Calu3 (cell line): ENCODE measurements at regions not wholly inside any gene's neighbourhood (a gene's known extent, or its start where the extent isn't known, plus 50 kb on each side); places are given as distances from the start of the nearest gene placed in this dataset.

Source experiments
- BruUV-seq: library from RNA; stranded (reverse); fragments of 400-500 nt; replicated peaks from 2 replicates; lab custom pipeline; 2021; lab: Mats Ljungman, UMichigan
- CTCF ChIA-PET: fragments of 300-600 bp; sonication (Branson Sonifier 250); formaldehyde crosslinking; loops from one replicate; lab custom pipeline; 2022; ENCODE audit warnings: antibody characterized with exemption; lab: Charles Lee
- DNase-seq: peaks from one replicate; pipeline ENCODE4 v3.0.0; 2022
- H3K27ac Mint-ChIP-seq: one replicate; pipeline ENCODE4 v1.8.0; 2022; ENCODE audit warnings: mixed read lengths; ENCODE audit not compliant: unreplicated experiment
- H3K27me3 Mint-ChIP-seq: one replicate; pipeline ENCODE4 v1.8.0; 2022; ENCODE audit warnings: mixed read lengths; ENCODE audit not compliant: unreplicated experiment
- H3K36me3 Mint-ChIP-seq: one replicate; pipeline ENCODE4 v1.8.0; 2022; ENCODE audit warnings: mild to moderate bottlenecking, moderate library complexity, mixed read lengths; ENCODE audit not compliant: insufficient read depth, unreplicated experiment
- H3K4me1 Mint-ChIP-seq: one replicate; pipeline ENCODE4 v1.8.0; 2022; ENCODE audit warnings: mild to moderate bottlenecking, low read depth, mixed read lengths; ENCODE audit not compliant: unreplicated experiment
- H3K4me3 Mint-ChIP-seq: one replicate; pipeline ENCODE4 v1.8.0; 2022; ENCODE audit warnings: mild to moderate bottlenecking, low read depth, moderate library complexity, mixed read lengths; ENCODE audit not compliant: unreplicated experiment
- H3K9me3 Mint-ChIP-seq: one replicate; pipeline ENCODE4 v1.8.0; 2022; ENCODE audit warnings: low read depth, mixed read lengths; ENCODE audit not compliant: unreplicated experiment
- intact Hi-C: fragments of 100-400 bp; cut with micrococcal nuclease; formaldehyde crosslinking; loops from one replicate; pipeline ENCODE4 v1.10.0; 2022; ENCODE audit not compliant: unreplicated experiment
- TF ChIP-seq, protein P1 (sequence below): fragments of 200-600 bp; IDR thresholded peaks from one replicate; pipeline ENCODE4 v1.8.0; 2022; ENCODE audit warnings: antibody characterized with exemption; ENCODE audit not compliant: unreplicated experiment

DNA sequence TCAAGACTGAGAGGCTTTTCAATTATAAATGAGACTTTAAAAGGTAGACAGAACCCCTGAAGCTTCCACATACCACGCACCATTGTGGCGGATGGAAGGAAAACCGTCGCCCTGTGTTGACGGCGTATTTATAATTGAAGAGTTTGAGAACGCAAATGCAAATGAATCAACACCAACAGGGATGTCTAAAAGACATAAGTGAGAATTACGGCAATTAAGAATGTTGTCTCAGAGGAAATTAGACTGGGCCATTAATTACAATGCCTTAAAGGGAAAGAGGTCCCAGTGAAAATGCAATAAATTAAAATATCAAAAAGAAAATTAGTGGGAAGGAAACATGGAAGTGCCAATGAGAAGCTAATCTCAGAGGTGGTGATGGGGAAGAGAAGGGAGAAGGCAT lies 148.5 kb upstream of the XYLT1 start:
- H3K4me3 Mint-ChIP-seq: no peak overlapping the region
- TF ChIP-seq, protein P1, sequence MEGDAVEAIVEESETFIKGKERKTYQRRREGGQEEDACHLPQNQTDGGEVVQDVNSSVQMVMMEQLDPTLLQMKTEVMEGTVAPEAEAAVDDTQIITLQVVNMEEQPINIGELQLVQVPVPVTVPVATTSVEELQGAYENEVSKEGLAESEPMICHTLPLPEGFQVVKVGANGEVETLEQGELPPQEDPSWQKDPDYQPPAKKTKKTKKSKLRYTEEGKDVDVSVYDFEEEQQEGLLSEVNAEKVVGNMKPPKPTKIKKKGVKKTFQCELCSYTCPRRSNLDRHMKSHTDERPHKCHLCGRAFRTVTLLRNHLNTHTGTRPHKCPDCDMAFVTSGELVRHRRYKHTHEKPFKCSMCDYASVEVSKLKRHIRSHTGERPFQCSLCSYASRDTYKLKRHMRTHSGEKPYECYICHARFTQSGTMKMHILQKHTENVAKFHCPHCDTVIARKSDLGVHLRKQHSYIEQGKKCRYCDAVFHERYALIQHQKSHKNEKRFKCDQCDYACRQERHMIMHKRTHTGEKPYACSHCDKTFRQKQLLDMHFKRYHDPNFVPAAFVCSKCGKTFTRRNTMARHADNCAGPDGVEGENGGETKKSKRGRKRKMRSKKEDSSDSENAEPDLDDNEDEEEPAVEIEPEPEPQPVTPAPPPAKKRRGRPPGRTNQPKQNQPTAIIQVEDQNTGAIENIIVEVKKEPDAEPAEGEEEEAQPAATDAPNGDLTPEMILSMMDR: no peak
- no peak for DNase-seq
- no peaks in the 10 kb centered on the region for H3K36me3 Mint-ChIP-seq
- CTCF ChIA-PET: no interaction called here
- no peaks in the 10 kb centered on the region for H3K4me1 Mint-ChIP-seq
- no peak overlapping the region for H3K27ac Mint-ChIP-seq
- BruUV-seq: no TSS peak
- peaks cover 2% of the 10 kb centered on the region for H3K9me3 Mint-ChIP-seq
- H3K27me3 Mint-ChIP-seq: peaks cover 17% of the 10 kb centered on the region
- intact Hi-C loops: no loop called here

DNA sequence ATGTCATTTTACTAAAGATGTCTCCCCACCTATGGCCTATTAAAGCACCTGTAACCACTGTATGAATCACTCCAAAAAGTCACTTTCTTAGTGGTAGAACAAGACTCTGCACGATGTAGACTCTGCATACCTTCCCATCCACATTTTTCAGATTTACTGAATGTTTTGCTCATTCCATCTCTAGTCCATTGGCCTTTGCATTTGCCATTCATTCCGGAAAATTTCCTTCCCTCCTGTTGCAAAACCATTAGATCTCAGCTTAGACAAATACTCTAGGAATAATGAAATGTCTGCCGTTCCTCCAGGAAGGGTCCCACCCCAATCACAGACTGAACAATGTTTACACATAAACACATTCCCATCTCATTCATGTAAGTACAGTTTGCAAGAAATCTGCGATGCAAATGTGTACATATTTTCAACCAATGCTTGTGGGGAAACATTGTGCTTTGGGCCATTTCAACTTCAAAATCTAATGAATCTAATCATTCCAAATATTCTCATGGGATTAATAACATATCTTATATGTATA lies 146.3 kb upstream of the XYLT1 start:
- H3K9me3 Mint-ChIP-seq: peaks cover 5% of the 10 kb centered on the region
- peaks cover 17% of the 10 kb centered on the region for H3K27me3 Mint-ChIP-seq
- no peak overlapping the region for H3K4me3 Mint-ChIP-seq
- no peaks in the 10 kb centered on the region for H3K4me1 Mint-ChIP-seq
- TF ChIP-seq, protein P1: no peak
- no peak for DNase-seq
- BruUV-seq: no TSS peak
- CTCF ChIA-PET: no interaction called here
- intact Hi-C loops: no loop called here
- H3K36me3 Mint-ChIP-seq: no peaks in the 10 kb centered on the region
- no peak overlapping the region for H3K27ac Mint-ChIP-seq

DNA sequence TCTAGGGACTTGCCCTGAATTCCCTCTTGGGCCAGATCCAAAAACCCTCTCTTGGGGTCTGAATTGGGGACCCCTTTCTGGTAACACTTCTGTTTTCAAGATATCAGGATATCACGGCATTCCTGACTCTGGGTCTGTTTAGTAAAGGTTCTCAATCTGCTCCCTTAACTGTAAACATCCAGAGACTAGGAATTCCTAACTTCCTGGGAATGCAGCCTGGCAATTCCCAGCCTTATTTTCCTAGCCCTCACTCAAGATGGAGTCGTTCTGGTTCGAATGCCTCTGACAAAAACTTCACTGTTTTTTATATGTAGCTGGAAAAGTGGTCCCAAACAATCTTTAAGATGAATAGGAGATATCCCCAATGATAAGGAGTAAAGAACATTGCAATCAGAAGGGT lies 141.6 kb upstream of the XYLT1 start:
- H3K27ac Mint-ChIP-seq: no peak overlapping the region
- CTCF ChIA-PET: no interaction called here
- no peak overlapping the region for H3K4me3 Mint-ChIP-seq
- TF ChIP-seq, protein P1: no peak
- H3K27me3 Mint-ChIP-seq: peaks cover 4% of the 10 kb centered on the region
- no TSS peak for BruUV-seq
- peaks cover 11% of the 10 kb centered on the region for H3K9me3 Mint-ChIP-seq
- intact Hi-C loops: no loop called here
- no peaks in the 10 kb centered on the region for H3K4me1 Mint-ChIP-seq
- no peak for DNase-seq
- H3K36me3 Mint-ChIP-seq: no peaks in the 10 kb centered on the region

DNA sequence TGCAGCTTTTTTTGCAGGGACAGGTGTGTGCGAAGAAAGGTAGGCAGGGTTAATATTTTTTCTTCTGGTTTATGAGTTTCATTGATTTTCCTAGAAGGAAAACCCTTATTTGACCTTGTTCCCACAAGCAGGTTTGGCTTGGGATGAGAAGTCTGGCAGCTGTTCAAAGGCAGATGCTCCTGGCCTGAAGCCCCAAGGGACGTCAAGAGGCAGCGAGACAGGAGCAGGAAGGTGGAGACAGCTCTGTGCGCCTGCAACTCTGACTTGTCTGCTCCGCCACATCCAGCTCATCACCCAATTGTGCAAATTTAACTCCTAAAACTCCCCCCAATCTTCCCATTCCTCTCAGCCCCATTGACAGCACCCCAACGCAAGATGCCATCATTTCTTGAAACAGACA lies 136.8 kb upstream of the XYLT1 start:
- DNase-seq: no peak
- Mint-ChIP-seq H3K27ac (no peak overlapping the region), H3K4me3 (no peak overlapping the region), H3K9me3 (peaks cover 9% of the 10 kb centered on the region), H3K4me1 (no peaks in the 10 kb centered on the region), H3K27me3 (no peaks in the 10 kb centered on the region), H3K36me3 (no peaks in the 10 kb centered on the region)
- no TSS peak for BruUV-seq
- intact Hi-C loops: no loop called here
- TF ChIP-seq, protein P1: no peak
- CTCF ChIA-PET: no interaction called here
